Breast epithelium (tissue), 3 donors: ENCODE measurements at regions not wholly inside any gene's neighbourhood (a gene's known extent, or its start where the extent isn't known, plus 50 kb on each side); places are given as distances from the start of the nearest gene placed in this dataset.

Experiments used
- CTCF ChIP-seq, 3 donors: fragments of 450-650 bp; IDR thresholded peaks; one replicate each; pipeline ENCODE4 v1.5.1; 2016 to 2017; ENCODE audit warnings: antibody characterized with exemption in 3 of 3, mild to moderate bottlenecking in 3 of 3, moderate library complexity in 3 of 3
- POLR2A ChIP-seq: fragments of 450-650 bp; IDR thresholded peaks from one replicate; pipeline ENCODE4 v1.6.1; 2016; ENCODE audit warnings: antibody characterized with exemption, mild to moderate bottlenecking, moderate library complexity

- no peak for TF ChIP-seq CTCF (IDR thresholded peaks at IDR 0.05)
- TF ChIP-seq POLR2A: no peak
Measured at GRCh38 chr20:6956574-6956973, 189.1 kb downstream of the BMP2 start.
